MM.1S (cell line): ENCODE measurements at regions not wholly inside any gene's neighbourhood (a gene's known extent, or its start where the extent isn't known, plus 50 kb on each side); places are given as distances from the start of the nearest gene placed in this dataset.

Experiments
- DNase-seq: peaks from one replicate; pipeline ENCODE4 v3.0.0-alpha.2; 2015
- H2AFZ ChIP-seq: fragments of 300-600 bp; sonication (generic); 2 replicates; pipeline ENCODE4 v1.6.0; 2016; ENCODE audit warnings: antibody characterized with exemption, low read length
- H3F3A ChIP-seq: fragments of 300-600 bp; sonication (generic); 2 replicates; pipeline ENCODE4 v1.6.1; 2016; ENCODE audit warnings: mild to moderate bottlenecking, antibody characterized with exemption, low read length, moderate library complexity, mixed read lengths; ENCODE audit not compliant: insufficient read depth
- H3K27ac ChIP-seq: fragments of 300-600 bp; sonication (generic); 2 replicates; pipeline ENCODE4 v1.5.1; 2016; ENCODE audit warnings: mild to moderate bottlenecking, low read length
- H3K27me3 ChIP-seq: fragments of 300-600 bp; sonication (generic); replicated peaks from 2 replicates; pipeline ENCODE4 v1.6.0; 2016; ENCODE audit warnings: low read length; ENCODE audit not compliant: insufficient read depth
- H3K36me3 ChIP-seq: fragments of 300-600 bp; sonication (generic); replicated peaks from 2 replicates; pipeline ENCODE4 v1.6.1; 2016; ENCODE audit warnings: mild to moderate bottlenecking, low read length, mixed read lengths; ENCODE audit not compliant: insufficient read depth
- H3K4me1 ChIP-seq: fragments of 300-600 bp; sonication (generic); 2 replicates; pipeline ENCODE4 v1.6.1; 2016; ENCODE audit warnings: low read length, mixed read lengths
- H3K4me2 ChIP-seq: fragments of 300-600 bp; sonication (generic); 2 replicates; pipeline ENCODE4 v1.6.0; 2016; ENCODE audit warnings: low read depth, low read length
- H3K4me3 ChIP-seq: fragments of 300-600 bp; sonication (generic); 2 replicates; pipeline ENCODE4 v1.5.1; 2016; ENCODE audit warnings: low read length, mixed read lengths
- H3K79me2 ChIP-seq: fragments of 300-600 bp; sonication (generic); 2 replicates; pipeline ENCODE4 v1.6.1; 2016; ENCODE audit warnings: mixed run types, low read length, mixed read lengths
- H3K9ac ChIP-seq: fragments of 300-600 bp; sonication (generic); 2 replicates; pipeline ENCODE4 v1.6.1; 2016; ENCODE audit warnings: low read length, mixed read lengths
- H3K9me2 ChIP-seq: fragments of 300-600 bp; sonication (generic); replicated peaks from 2 replicates; pipeline ENCODE4 v1.6.1; 2016; ENCODE audit warnings: mild to moderate bottlenecking, low read length, mixed read lengths; ENCODE audit not compliant: insufficient read depth
- H3K9me3 ChIP-seq: fragments of 300-600 bp; sonication (generic); replicated peaks from 2 replicates; pipeline ENCODE4 v1.6.1; 2016; ENCODE audit warnings: mild to moderate bottlenecking, low read length, mixed read lengths; ENCODE audit not compliant: insufficient read depth
- H4K20me1 ChIP-seq: fragments of 300-600 bp; sonication (generic); 2 replicates; pipeline ENCODE4 v1.6.1; 2016; ENCODE audit warnings: mild to moderate bottlenecking, low read length, moderate library complexity, mixed read lengths; ENCODE audit not compliant: insufficient read depth
- CTCF ChIP-seq: fragments of 300-600 bp; sonication (generic); IDR thresholded peaks from 2 replicates; pipeline ENCODE4 v1.5.1; 2016; ENCODE audit warnings: antibody characterized with exemption, low read length, mixed read lengths
- EZH2 ChIP-seq: fragments of 300-600 bp; sonication (generic); optimal IDR thresholded peaks from 2 replicates; pipeline ENCODE3; 2017; ENCODE audit warnings: low read depth, mild to moderate bottlenecking, antibody characterized with exemption, low read length, mixed read lengths
- EZH2phosphoT487 ChIP-seq: fragments of 300-600 bp; sonication (generic); IDR thresholded peaks from 2 replicates; pipeline ENCODE4 v1.6.1; 2018; ENCODE audit warnings: antibody characterized with exemption, low read length

GRCh38 chr4:4776934-4777333, 82.5 kb upstream of the MSX1 start:
- TF ChIP-seq EZH2phosphoT487 (no peak), EZH2 (no peak), CTCF (no peak)
- no peaks in the 10 kb centered on the region for H3F3A ChIP-seq

GRCh38 chr4:4776335-4776734, 83.1 kb upstream of the MSX1 start:
- Histone ChIP-seq H3K27me3 (no peaks in the 10 kb centered on the region), H3K36me3 (no peaks in the 10 kb centered on the region), H3K9ac (no peak overlapping the region), H3K9me2 (no peaks in the 10 kb centered on the region), H4K20me1 (no peaks in the 10 kb centered on the region), H3K4me1 (no peaks in the 10 kb centered on the region), H3K27ac (no peak overlapping the region), H3K9me3 (no peaks in the 10 kb centered on the region), H2AFZ (no peak overlapping the region), H3K79me2 (no peaks in the 10 kb centered on the region), H3F3A (no peaks in the 10 kb centered on the region), H3K4me2 (no peak overlapping the region), H3K4me3 (no peak overlapping the region)
- DNase-seq: no peak
- TF ChIP-seq EZH2phosphoT487 (no peak), EZH2 (no peak), CTCF (no peak)

More at GRCh38 chr4:4776934-4777333, 82.5 kb upstream of the MSX1 start:
- H3K9me2 ChIP-seq: no peaks in the 10 kb centered on the region
- no peak overlapping the region for H3K4me3 ChIP-seq
- H3K27me3 ChIP-seq: no peaks in the 10 kb centered on the region
- H3K27ac ChIP-seq: no peak overlapping the region
- DNase-seq: no peak
- H3K4me1 ChIP-seq: no peaks in the 10 kb centered on the region
- no peak overlapping the region for H2AFZ ChIP-seq
- H3K9me3 ChIP-seq: no peaks in the 10 kb centered on the region
- no peaks in the 10 kb centered on the region for H3K36me3 ChIP-seq
- H3K9ac ChIP-seq: no peak overlapping the region
- no peaks in the 10 kb centered on the region for H4K20me1 ChIP-seq
- H3K4me2 ChIP-seq: no peak overlapping the region
- H3K79me2 ChIP-seq: no peaks in the 10 kb centered on the region

DNA sequence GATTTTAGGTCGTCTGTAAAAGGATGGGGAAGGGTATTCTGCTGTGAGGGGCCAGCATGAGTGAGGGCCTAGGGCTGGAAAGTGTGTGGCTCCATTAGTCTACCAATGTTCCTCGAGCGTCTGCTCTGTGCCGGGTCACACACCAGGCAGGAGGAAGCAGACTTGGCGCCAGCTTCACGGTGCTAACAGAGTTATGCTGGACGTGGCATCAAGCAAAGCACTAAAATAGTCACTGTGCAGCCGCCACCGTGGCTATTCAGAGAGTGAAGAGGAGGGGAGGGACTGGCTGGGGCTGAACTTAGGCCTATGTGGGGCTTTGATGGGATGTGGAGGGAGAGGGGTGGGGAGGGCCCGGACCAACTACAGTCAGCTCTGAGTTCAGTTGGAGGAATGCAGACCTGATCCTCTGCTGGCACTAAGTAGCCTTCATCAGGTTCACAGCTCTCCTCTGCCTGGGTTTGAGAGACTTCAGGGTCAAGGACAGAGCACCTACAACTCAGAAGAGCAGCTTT, 83.9 kb upstream of the MSX1 start:
- no peak for TF ChIP-seq EZH2
- Histone ChIP-seq H2AFZ (no peak overlapping the region), H3K9ac (no peak overlapping the region), H3K79me2 (no peaks in the 10 kb centered on the region), H3K36me3 (no peaks in the 10 kb centered on the region), H3K27ac (no peak overlapping the region), H3K4me3 (no peak overlapping the region), H4K20me1 (no peaks in the 10 kb centered on the region), H3K4me1 (no peaks in the 10 kb centered on the region), H3F3A (no peaks in the 10 kb centered on the region), H3K27me3 (no peaks in the 10 kb centered on the region), H3K9me3 (no peaks in the 10 kb centered on the region), H3K9me2 (no peaks in the 10 kb centered on the region), H3K4me2 (no peak overlapping the region)
- no peak for DNase-seq

DNA sequence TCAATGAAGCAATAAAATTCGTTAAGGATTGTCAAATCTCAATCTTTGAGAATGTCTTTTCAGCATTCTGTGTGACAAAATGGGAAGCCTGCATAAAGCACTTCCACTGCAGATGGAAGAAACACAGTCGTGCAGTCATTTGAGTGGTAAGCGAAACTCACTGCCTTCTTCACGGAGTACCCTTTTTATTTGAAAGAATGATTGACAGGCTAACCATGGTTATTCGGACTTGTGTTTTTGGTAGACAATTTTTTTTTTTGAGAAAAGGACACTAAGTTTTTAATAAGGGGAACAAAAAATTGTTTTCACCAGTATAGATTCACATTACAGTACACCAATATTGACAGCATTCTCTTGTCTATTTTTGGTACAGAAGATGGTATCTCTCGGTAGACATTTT, 86.9 kb upstream of the MSX1 start:
- Histone ChIP-seq H3K4me1 (no peaks in the 10 kb centered on the region), H3K4me2 (no peak overlapping the region), H3K4me3 (no peak overlapping the region), H3K9me3 (no peaks in the 10 kb centered on the region), H3K27me3 (no peaks in the 10 kb centered on the region), H3K9ac (no peak overlapping the region), H3K36me3 (no peaks in the 10 kb centered on the region), H2AFZ (no peak overlapping the region), H3K9me2 (no peaks in the 10 kb centered on the region), H3K79me2 (no peaks in the 10 kb centered on the region), H4K20me1 (no peaks in the 10 kb centered on the region), H3K27ac (no peak overlapping the region), H3F3A (no peaks in the 10 kb centered on the region)
- no peak for DNase-seq
- TF ChIP-seq EZH2phosphoT487: no peak
- no peak for TF ChIP-seq EZH2
- TF ChIP-seq CTCF: no peak
